GM23248 (cell line): ENCODE measurements at regions not wholly inside any gene's neighbourhood (a gene's known extent, or its start where the extent isn't known, plus 50 kb on each side); places are given as distances from the start of the nearest gene placed in this dataset.

Experiments used
- DNase-seq: peaks from one replicate; pipeline ENCODE4 v3.0.0-alpha.2; 2015
- H2AFZ ChIP-seq: fragments of 200-600 bp; sonication (generic); 2 replicates; pipeline ENCODE4 v1.6.1; 2016; ENCODE audit warnings: antibody characterized with exemption
- H3F3A ChIP-seq: fragments of 200-600 bp; sonication (generic); 2 replicates; pipeline ENCODE4 v1.6.1; 2016; ENCODE audit warnings: mild to moderate bottlenecking, antibody characterized with exemption, mixed run types; ENCODE audit not compliant: insufficient read depth
- H3K27ac ChIP-seq: fragments of 200-600 bp; sonication (generic); 2 replicates; pipeline ENCODE4 v1.5.1; 2016; ENCODE audit warnings: mild to moderate bottlenecking
- H3K27me3 ChIP-seq: fragments of 200-600 bp; sonication (generic); replicated peaks from 2 replicates; pipeline ENCODE4 v1.6.1; 2016; ENCODE audit warnings: mild to moderate bottlenecking; ENCODE audit not compliant: insufficient read depth
- H3K36me3 ChIP-seq: fragments of 200-600 bp; sonication (generic); 2 replicates; pipeline ENCODE4 v1.6.1; 2016; ENCODE audit warnings: low read depth, mild to moderate bottlenecking
- H3K4me1 ChIP-seq: fragments of 200-600 bp; sonication (generic); 2 replicates; pipeline ENCODE4 v1.6.1; 2016; ENCODE audit warnings: mild to moderate bottlenecking; ENCODE audit not compliant: insufficient read depth
- H3K4me2 ChIP-seq: fragments of 200-600 bp; sonication (generic); one replicate; pipeline ENCODE4 v1.6.1; 2016; ENCODE audit warnings: mild to moderate bottlenecking; ENCODE audit not compliant: unreplicated experiment
- H3K4me3 ChIP-seq: fragments of 200-600 bp; sonication (generic); 2 replicates; pipeline ENCODE4 v1.5.1; 2016; ENCODE audit warnings: mild to moderate bottlenecking
- H3K79me2 ChIP-seq: fragments of 200-600 bp; sonication (generic); 2 replicates; pipeline ENCODE4 v1.6.1; 2016; ENCODE audit warnings: mild to moderate bottlenecking; ENCODE audit not compliant: insufficient read depth
- H3K9ac ChIP-seq: fragments of 200-600 bp; sonication (generic); 2 replicates; pipeline ENCODE4 v1.6.1; 2016; ENCODE audit warnings: mild to moderate bottlenecking
- H3K9me2 ChIP-seq: fragments of 200-600 bp; sonication (generic); 2 replicates; pipeline ENCODE4 v1.6.1; 2016; ENCODE audit warnings: mixed run types, mild to moderate bottlenecking, moderate library complexity; ENCODE audit not compliant: insufficient read depth
- H3K9me3 ChIP-seq: fragments of 200-600 bp; sonication (generic); one replicate; pipeline ENCODE4 v1.6.1; 2017; ENCODE audit warnings: low read depth
- H4K20me1 ChIP-seq: fragments of 200-600 bp; sonication (generic); 2 replicates; pipeline ENCODE4 v1.6.0; 2016; ENCODE audit not compliant: insufficient read depth
- EZH2 ChIP-seq: fragments of 200-600 bp; sonication (generic); IDR thresholded peaks from 2 replicates; pipeline ENCODE4 v1.6.1; 2018; ENCODE audit warnings: antibody characterized with exemption, mild to moderate bottlenecking; ENCODE audit not compliant: insufficient read depth, poor library complexity, severe bottlenecking
- EZH2phosphoT487 ChIP-seq: fragments of 200-600 bp; sonication (generic); IDR thresholded peaks from 2 replicates; pipeline ENCODE4 v1.6.1; 2018; ENCODE audit warnings: antibody characterized with exemption, moderate library complexity, mild to moderate bottlenecking, low read depth; ENCODE audit not compliant: insufficient read depth
- WGBS, 2 experiments: methylation state at CpG; one replicate each; pipeline ENCODE4 v1.1.6; 2015 to 2017; ENCODE audit warnings: low lambda C conversion rate in 2 of 2, low coverage in 1 of 2; ENCODE audit errors: missing lambda C conversion rate in 2 of 2; 5-methylcytosine and 5-hydroxymethylcytosine counted together
- in situ Hi-C: fragments of 300-500 bp; cut with MboI; formaldehyde crosslinking; loops from 2 replicates; pipeline ENCODE4 v1.15.0; 2020

- Histone ChIP-seq H3K9me2 (no peaks in the 10 kb centered on the region), H3K27me3 (peaks cover 43% of the 10 kb centered on the region), H3K4me2 (no peak overlapping the region), H3K4me1 (no peaks in the 10 kb centered on the region), H3K9me3 (no peaks in the 10 kb centered on the region), H3K4me3 (no peak overlapping the region), H3K9ac (no peak overlapping the region), H4K20me1 (no peaks in the 10 kb centered on the region), H3F3A (no peaks in the 10 kb centered on the region), H3K27ac (no peak overlapping the region), H3K79me2 (no peaks in the 10 kb centered on the region), H2AFZ (no peak overlapping the region), H3K36me3 (no peaks in the 10 kb centered on the region)
- TF ChIP-seq EZH2 (no peak), EZH2phosphoT487 (no peak)
- DNase-seq, result no peak
- WGBS, 2 experiments, result 82 to 84% methylated on average over 8 of the region's 8 CpGs
- in situ Hi-C loops, result no loop called here
Measured at GRCh38 chr9:113787871-113788270, 88.2 kb upstream of the ZNF618 start.

GRCh38 chr9:113788616-113789330, 87.3 kb upstream of the ZNF618 start:
- Histone ChIP-seq H3K36me3 (no peaks in the 10 kb centered on the region), H3K4me2 (no peak overlapping the region), H3K4me1 (no peaks in the 10 kb centered on the region), H3K9me2 (no peaks in the 10 kb centered on the region), H3K27ac (no peak overlapping the region), H3K9ac (no peak overlapping the region), H3F3A (no peaks in the 10 kb centered on the region), H2AFZ (no peak overlapping the region), H4K20me1 (no peaks in the 10 kb centered on the region), H3K9me3 (no peaks in the 10 kb centered on the region), H3K4me3 (no peak overlapping the region), H3K79me2 (no peaks in the 10 kb centered on the region), H3K27me3 (peaks cover 43% of the 10 kb centered on the region)
- TF ChIP-seq EZH2 (no peak), EZH2phosphoT487 (0 out of 2 replicates have a peak, but pooled peaks have one; percentile 25)
- in situ Hi-C loops, result no loop called here
- DNase-seq, result no peak
- WGBS, 2 experiments, result 6 to 11% methylated on average over 10 of the region's 10 CpGs

- no peaks in the 10 kb centered on the region for H3K79me2 ChIP-seq
- H3F3A ChIP-seq, result no peaks in the 10 kb centered on the region
- no peak overlapping the region for H3K9ac ChIP-seq
- in situ Hi-C loops, result no loop called here
- H3K9me2 ChIP-seq, result no peaks in the 10 kb centered on the region
- no peaks in the 10 kb centered on the region for H3K4me1 ChIP-seq
- no peak for DNase-seq
- H3K27ac ChIP-seq, result no peak overlapping the region
- H3K4me3 ChIP-seq, result no peak overlapping the region
- 88 to 91% methylated on average over 11 of the region's 11 CpGs for WGBS, 2 experiments
- H3K27me3 ChIP-seq, result peaks cover 44% of the 10 kb centered on the region
- TF ChIP-seq EZH2phosphoT487 (no peak), EZH2 (no peak)
- H3K9me3 ChIP-seq, result no peaks in the 10 kb centered on the region
- H3K36me3 ChIP-seq, result no peaks in the 10 kb centered on the region
- H2AFZ ChIP-seq, result no peak overlapping the region
- no peaks in the 10 kb centered on the region for H4K20me1 ChIP-seq
- no peak overlapping the region for H3K4me2 ChIP-seq
Measured at GRCh38 chr9:113790093-113790492, 86.0 kb upstream of the ZNF618 start.

- Histone ChIP-seq H3F3A (no peaks in the 10 kb centered on the region), H3K4me3 (no peak overlapping the region)
Measured at GRCh38 chr9:113793558-113793957, 82.6 kb upstream of the ZNF618 start.

More at GRCh38 chr9:113793558-113793957, 82.6 kb upstream of the ZNF618 start:
- WGBS, 2 experiments, result 73 to 80% methylated on average over 9 of the region's 9 CpGs
- no peaks in the 10 kb centered on the region for H3K9me3 ChIP-seq
- no peak overlapping the region for H2AFZ ChIP-seq
- no peaks in the 10 kb centered on the region for H3K4me1 ChIP-seq
- H3K9ac ChIP-seq, result no peak overlapping the region
- DNase-seq, result no peak
- TF ChIP-seq EZH2phosphoT487 (no peak), EZH2 (no peak)
- H3K27me3 ChIP-seq, result peaks cover 36% of the 10 kb centered on the region
- in situ Hi-C loops, result no loop called here
- H4K20me1 ChIP-seq, result no peaks in the 10 kb centered on the region
- H3K36me3 ChIP-seq, result no peaks in the 10 kb centered on the region
- no peaks in the 10 kb centered on the region for H3K79me2 ChIP-seq
- H3K4me2 ChIP-seq, result no peak overlapping the region
- no peak overlapping the region for H3K27ac ChIP-seq
- H3K9me2 ChIP-seq, result no peaks in the 10 kb centered on the region
